Activated CD8-positive, alpha-beta memory T cell treated with anti-CD3 and anti-CD28 coated beads, Interleukin-2, amount 50 U/mL, for 1 hour (primary cell): ENCODE measurements at regions not wholly inside any gene's neighbourhood (a gene's known extent, or its start where the extent isn't known, plus 50 kb on each side); places are given as distances from the start of the nearest gene placed in this dataset.
A peak's percentile ranks its signal among the peaks of the same experiment; 100 is the strongest.

Experiments used
- DNase-seq: peaks from one replicate; pipeline ENCODE4 v3.0.0-alpha.2; 2020; ENCODE audit errors: extremely low read depth

DNA sequence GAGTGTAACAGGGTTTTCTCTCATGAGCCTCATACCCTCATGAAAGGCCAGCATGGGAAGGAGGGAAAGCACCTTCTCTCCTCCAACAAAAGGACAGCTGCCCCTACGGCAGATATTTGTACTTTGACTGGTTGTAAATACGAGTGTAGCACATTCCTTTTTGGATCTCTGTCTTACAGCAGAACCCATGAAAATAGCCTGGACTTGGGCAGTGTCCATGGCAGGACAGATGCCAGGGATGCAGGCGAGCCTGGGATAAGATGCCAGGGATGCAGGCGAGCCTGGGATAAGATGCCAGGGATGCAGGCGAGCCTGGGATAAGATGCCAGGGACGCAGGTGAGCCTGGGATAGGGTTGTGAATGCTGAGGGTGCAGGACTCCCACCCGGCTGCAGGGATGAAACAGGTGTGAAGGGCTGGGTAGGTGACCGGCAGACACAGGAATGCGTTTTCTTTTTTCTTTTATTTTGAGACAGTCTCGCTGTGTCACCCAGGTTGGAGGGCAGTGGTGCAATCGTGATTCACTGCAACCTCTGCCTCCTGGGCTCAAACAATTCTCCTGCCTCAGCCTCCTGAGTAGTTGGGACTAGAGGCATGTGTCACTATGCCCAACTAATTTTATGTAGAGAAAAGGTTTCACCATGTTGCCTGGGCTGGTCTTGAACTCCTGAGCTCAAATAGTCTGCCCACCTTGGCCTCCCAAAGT, 120.0 kb downstream of the BEGAIN start:
- no peak for DNase-seq

DNA sequence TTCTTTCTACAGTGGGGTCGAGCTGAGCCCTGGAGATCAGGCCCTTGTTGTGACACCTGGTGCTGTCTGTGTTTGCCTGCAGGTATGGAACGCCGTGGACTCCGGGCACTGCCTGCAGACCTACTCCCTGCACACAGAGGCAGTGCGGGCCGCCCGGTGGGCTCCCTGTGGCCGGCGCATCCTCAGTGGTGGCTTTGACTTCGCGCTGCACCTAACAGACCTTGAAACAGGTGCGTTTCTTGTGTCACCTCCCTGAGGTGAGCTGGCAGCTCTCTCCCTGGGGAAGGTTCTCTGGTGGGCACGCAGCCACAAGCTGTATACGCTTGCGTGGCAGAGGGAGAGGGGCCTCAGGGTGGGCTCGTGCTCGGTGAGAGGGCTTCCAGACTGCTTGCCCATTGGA, 119.3 kb downstream of the BEGAIN start:
- DNase-seq: no peak

DNA sequence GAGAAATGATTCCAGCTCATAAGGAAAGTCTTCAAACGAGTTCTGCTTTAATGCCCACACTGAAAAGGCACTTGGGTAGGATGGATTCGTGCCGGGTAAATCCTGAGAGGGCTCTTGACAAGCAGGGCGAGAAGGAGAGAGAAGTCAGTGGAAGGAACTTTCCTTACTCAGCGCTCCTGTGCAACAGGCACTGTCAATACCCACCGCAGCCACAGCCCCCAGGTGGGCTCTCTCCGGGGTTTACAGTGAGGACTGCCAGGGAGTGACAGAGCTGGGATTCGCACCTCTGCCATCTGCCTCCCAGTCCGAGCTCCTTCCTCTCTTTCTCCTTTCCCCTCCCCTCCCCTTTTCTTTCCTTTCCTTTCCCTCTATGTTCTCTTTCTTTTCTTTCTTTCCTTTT, 118.7 kb downstream of the BEGAIN start:
- no peak for DNase-seq

DNA sequence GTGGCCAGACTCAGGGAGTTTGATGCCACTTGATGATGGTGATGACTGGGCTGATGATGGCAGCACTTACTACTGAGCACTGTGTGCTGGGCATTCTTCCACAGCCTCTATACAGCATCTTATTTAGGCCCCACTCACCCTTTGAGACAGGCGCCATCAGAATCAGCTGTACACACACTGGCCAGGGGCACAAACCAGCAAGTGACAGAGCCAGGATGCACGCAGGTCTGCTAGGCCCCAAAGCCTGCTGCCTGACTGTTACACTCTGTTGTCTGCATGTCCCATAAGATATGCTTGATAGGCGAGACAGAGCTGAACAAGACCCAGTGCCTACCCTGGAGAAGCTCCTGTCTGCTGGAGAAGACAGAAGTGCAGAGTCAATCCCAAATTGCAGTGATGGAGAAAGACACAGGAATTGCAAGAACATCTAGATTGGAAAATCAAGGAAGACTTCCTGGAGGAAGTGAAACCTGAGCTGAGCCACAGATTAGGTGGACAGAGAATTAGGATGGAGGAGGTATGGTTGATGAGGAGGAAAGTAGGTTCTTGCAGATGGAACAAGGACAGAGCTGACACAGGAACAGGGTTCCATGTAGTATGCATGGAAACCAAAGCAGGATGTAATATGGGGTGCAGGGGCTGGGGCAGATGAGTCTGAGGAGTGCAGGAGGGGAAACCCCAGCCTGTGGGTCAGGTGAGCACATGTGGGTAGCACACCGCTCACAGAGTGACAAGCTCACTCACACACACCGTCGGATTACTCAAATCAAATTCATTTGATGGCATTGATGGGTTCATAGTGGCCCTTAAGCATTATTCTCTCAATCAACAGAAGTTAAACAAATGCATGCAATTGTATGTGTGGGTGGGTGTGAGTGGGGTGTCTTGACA, 117.3 kb downstream of the BEGAIN start:
- no peak for DNase-seq

DNA sequence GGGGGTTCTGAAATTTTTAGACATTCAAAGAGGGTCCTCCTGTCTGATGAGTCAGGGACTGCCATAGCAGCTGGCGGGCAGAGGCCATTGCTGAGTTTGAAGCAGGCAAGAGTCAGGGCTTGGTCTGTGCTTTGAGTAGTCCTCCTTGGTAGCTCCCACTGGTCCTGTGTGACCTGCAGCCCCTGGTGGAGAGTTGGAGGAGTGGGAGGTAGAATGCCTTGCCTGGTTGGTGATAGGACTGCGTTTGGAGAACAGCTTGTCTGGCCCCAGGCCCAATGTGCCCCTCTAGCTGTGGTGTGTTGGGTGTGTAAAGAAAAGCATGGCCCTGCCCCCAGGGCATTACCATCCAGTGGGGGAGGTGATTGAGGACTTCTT, 116.7 kb downstream of the BEGAIN start:
- no peak for DNase-seq

DNA sequence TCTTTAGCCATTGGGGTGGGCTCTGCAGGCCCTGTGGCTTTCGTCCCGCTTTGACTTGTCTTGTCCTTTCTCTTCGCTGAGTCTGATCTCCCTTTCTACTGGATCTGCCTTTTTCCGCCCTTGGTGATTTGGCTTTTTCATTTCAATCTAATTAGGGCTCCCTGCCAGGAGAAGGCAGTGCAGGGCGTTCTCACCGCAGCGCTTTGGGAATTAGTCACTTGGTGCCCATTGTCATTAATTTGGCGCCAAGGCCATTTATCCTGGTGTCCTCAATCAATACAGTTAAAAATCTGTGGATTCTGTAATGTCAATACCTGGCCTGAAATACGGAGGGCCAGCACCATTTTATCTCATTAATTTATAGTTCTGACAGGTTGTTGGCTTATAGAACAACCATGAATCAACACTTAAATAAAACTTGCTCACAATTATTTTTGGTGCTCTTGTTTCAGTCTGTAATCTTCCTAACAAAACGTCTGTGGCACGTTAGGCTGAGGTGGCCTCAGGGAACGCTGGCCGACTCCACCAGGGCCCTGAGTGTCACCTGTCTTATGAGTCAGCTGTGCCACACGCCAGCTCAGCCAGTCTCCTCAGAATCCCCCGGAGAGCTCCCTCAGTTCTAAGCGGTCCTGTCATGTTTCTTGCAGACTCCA, 115.7 kb downstream of the BEGAIN start:
- no peak for DNase-seq

DNA sequence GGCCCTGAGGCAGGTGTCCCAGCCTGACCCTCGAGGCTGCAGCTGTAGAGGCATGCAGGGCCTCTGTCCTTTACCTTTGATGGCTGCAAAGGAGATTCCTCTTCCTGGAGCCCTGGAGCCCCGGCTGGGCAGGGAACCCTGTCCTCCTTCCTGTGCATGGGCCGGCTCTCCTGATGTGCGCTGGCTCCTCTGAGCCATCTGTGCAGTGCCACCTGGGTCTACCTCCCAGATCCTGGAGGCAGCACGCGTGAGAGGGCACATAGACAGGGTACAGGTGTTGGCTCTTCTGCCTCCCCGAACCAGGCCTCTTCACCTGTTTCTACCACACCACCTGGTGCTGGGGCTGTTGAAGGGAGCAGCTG, 115.1 kb downstream of the BEGAIN start:
- DNase-seq: no peak

DNA sequence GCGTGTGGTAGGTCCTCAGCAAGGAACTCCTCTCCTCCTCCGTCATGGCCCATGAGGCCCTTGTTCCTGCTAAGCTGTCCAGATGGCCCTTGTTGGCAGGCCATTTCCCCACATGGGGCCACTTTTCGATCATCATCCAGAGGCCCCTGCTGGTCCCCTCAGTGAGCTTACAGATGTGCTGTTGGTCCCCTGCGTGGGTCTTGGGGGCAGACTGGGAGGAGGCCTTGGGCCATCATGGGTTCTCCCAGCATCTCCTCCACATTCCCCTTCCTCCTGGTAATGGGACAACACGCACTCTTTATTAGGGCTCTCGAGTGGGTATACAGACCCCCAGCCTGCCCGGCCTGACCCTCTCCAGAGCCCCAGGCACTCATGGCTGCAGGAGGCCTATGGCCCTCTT, 114.7 kb downstream of the BEGAIN start:
- no peak for DNase-seq

DNA sequence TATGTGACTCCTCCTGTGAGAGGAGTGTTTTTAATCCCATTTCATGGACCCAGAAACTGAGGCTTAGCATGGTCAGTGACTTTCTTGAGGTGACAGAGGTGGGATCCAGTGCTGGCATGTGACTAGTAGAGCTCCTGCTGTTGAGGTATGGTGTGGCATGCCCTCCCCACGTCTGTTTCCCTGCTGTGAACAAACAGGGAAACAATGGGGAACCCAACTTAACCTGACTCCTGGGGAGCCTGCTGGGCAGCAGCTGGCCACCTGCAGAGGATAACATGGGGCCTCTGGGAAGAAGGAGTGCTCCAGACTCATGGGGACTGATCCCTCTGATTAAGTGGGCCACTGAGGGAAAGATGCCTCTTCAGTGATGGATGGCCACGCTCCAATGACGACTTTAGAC, 114.0 kb downstream of the BEGAIN start:
- DNase-seq: no peak

DNA sequence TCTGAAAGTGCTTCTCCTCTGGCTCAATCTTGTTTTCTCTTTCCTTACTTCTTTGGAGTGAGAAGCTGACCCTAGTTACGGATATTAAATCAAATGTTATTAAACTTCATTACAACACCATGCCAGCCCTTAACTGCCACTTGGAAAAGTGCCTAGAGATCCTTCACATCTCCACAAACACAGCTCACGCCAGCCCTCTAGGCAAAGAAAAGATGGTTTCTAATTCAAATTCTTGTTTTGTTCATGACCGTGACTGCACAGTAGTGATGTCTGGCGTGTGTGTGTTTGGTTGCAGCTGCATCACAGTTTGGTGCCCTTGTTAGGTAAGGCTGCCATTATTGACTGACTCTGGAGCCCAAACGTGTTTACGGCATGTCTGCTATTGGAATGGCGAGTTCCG, 113.0 kb downstream of the BEGAIN start:
- DNase-seq: no peak

DNA sequence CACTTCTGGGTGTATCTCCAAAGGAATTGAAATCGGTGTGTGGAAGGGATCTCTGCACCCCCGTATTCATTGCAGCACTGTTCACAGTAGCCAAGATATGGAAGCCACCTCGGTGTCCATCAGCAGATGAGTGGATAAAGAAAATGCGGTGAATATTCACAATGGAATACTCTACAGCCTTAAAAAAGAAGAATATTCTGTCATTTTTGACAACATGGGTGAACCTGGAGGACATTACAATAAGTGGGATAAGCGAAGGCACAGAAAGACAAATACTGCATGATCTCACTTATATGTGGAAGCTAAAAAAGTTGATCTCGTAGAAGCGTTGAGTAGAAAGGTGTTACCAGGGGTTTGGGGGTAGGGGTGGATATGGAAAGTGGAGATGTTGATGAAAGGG, 111.9 kb downstream of the BEGAIN start:
- no peak for DNase-seq

DNA sequence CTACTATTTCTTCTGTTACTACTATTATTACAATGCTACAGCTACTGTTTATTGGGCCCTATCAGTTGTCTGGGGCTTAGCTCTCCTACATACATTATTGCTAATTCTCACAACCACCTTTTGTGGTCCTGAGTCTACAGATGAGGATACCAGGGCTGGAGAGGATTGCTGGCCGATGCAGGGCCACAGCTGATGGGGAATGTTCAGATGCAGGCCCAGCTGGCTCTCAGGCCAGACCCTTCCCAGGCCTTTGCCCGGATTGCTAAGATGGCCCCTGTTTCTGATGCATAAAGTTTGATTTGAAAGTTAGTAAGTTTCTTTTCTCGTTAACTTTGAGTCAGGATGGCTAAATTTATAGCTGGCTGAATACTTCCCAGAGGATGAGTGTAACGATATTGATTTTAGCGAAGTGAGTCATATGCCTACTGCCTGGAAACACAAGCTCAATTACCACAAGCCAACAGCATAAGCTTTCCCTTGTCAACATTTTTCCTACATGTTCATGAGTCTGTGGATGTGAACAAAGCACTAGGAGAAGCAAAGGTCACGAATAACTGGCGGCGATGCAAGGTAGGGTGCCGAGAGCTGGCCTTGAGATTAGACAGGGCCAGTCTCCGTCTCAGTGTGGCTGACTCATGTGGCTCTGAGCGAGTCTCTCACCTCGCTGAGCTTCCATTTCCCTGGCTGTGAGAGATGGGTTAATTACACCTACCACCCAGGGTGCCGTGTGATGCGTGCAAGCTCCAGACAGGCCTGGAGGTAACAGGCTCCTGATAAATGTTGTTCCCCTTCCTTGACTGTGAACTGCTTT, 111.0 kb downstream of the BEGAIN start:
- DNase-seq: no peak

DNA sequence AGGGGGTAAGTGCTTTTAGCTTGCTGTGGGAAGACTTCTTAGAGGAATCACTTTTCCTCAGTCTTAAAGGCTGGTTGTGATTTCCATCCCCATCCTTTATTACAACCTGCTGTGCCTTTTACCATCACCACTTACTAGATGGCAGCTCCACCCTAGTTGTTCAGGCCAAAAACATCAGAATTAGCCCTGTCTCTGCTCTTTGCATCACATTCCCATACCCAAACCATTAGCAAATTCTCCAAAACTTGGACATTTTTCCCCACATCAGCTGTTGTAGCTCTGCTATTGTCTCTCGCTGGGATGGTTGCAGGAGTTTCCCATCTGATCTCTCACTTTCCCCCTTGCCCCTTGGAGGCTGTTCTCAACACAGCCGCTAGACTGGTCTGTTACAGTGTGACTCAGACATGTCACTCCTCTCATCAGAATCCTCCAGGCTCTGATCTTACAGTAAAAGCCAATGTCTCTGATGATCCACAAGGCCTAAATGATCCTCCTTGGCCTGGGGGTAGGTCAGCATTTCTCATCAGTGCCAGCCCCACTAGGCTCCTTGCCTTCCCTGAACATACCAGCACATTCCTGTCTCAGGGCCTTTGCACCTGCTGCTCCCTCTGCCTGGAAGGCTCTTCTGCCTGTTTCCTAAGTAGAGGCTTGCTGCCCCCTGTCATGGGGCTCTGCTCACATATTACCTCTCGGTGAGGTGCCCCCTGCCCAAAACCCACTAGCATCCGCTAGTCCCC, 102.5 kb downstream of the BEGAIN start:
- DNase-seq: no peak

DNA sequence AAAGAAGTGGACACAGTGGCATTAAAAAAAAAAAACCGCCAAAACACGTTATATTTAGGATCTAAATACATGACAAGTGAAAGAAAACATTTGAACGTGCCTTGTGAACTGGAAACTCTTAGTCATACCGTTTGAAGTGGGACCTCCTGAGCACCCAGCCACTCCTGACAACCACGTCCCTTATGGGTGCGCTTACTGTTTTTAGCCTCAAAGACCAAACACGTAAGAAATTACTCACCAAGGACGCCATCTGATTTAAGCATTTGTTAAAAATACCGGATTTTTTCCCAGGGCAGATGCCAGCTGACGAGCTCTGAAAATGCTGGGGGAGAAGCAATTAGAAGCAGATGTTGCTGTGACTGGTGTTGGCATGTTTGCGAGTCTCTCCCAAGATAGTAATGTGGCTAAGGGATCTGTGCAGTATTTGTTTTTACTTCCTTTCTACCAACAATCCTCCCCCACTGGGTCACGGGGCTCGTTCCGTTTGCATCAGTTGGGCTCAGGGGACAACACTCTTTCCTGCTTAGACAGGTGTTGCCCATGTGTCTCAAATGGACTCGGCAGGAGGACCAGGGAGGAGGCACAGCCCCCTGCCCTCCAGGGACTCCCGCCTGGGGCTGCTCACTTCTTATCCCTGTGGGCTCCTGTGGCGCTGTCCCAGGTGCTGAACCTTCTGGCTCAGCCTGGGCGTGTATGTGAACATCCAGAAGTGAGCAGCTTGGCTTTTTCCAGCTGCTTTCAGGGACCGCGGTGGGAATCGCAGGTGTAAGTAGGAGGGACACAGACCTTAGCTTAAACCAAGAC, 101.0 kb downstream of the BEGAIN start:
- DNase-seq: peak; percentile 10
